B cell (primary cell): ENCODE measurements at regions not wholly inside any gene's neighbourhood (a gene's known extent, or its start where the extent isn't known, plus 50 kb on each side); places are given as distances from the start of the nearest gene placed in this dataset.

Experiments used
- CTCF ChIP-seq: fragments of 200-600 bp; IDR thresholded peaks from one replicate; pipeline ENCODE4 v1.8.0; 2022; ENCODE audit warnings: antibody characterized with exemption, mild to moderate bottlenecking
- EZH2 ChIP-seq: IDR thresholded peaks from 2 replicates; pipeline ENCODE4 v1.6.1; 2012; ENCODE audit warnings: borderline replicate concordance, low read depth, mild to moderate bottlenecking, moderate library complexity, low read length; ENCODE audit not compliant: insufficient read depth, poor library complexity, severe bottlenecking

DNA sequence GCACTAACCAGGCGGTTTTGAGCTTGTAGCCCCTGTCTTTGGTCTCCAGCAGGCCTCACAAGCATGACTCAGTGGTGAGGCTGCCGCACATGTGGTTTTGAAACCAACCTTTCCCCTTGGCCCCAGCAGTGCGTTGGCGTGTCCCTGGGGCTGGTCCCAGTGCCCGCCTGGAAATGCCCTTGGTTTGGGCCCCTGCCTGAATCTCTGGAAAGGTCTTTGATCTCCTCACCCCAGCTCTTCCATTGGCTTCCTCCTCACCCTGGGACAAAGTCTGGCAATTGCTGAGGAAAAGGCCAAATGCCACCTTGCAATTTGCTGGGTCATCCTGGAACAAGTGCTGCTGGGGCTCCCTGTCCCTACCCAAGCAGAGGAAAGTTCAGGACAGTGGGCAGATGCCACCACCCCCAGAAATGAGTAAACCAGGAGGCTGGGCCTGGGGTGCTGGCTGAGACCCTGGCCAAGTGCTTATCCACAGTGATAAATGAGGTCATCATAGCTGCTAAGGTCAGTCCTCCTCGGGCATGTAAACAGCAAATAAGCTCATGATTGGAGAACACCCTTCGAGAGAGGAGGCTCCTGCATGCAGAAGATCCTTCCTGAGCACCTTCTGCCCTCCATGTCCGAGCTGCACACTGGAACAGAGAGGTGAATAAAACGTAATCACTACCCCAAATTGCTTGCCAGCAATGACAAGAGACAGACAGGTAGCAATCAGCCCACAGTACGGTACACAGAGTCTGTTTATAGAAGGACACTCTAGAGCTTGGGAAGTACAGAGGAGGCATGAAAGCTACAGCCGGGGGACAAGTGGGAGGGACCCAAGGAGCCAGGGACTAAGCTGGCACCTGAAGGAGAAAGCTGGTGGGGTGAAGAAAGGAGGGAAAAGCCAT lies 98.9 kb upstream of the CPEB4 start:
- TF ChIP-seq CTCF (no peak), EZH2 (no peak)
